ENCODE measurements at regions not wholly inside any gene's neighbourhood (a gene's known extent, or its start where the extent isn't known, plus 50 kb on each side); places are given as distances from the start of the nearest gene placed in this dataset.

DNA sequence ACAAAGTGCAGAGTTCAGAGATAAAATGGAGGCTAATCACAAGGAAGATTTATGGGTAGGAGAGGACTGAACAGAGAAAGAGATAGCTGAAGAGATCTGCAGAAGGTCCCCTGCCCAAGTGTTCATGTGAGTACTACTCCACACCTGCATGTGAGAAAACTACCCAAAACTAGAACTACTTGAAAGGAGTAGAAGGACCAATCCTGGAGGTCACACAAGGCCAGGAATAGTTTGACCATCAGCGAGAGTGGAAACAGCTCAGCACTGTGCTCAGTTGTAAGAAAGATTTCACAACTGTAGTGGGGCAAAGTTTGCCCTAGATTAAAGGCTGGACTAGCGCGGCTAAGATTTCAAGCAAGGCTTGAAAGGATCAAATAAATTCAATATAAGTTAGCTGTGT lies 422.7 kb upstream of the LCORL start:
- BruUV-seq (replicated peaks), result no TSS peak
- no peak overlapping the region for H3K9ac ChIP-seq (replicated peaks; ENCODE audit: extremely low read depth, insufficient read depth, low read length)
- H3K4me2 ChIP-seq (ENCODE audit: insufficient read depth, low read length), result no peak overlapping the region
- H2AFZ ChIP-seq (ENCODE audit: low read depth, low read length), result no peak overlapping the region
- FAIRE-seq, result no peak
- no peaks in the 10 kb centered on the region for H3K4me1 ChIP-seq (ENCODE audit: control insufficient read depth, extremely low read depth, insufficient read depth, low read length)
- H3K36me3 ChIP-seq (ENCODE audit: control insufficient read depth in 2 of 2, extremely low read depth in 1 of 2, insufficient read depth in 2 of 2, low read length in 2 of 2), result no peaks in the 10 kb centered on the region
- no peak overlapping the region for H3K27ac ChIP-seq (ENCODE audit: insufficient read depth, low read depth, low read length)
- H3K4me3 ChIP-seq (replicated peaks in 1 of 3; ENCODE audit: insufficient read depth in 1 of 3, low read depth in 1 of 3, low read length in 3 of 3), result no peak overlapping the region
- TF ChIP-seq, protein P1, sequence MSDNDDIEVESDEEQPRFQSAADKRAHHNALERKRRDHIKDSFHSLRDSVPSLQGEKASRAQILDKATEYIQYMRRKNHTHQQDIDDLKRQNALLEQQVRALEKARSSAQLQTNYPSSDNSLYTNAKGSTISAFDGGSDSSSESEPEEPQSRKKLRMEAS (IDR thresholded peaks at IDR 0.05; ENCODE audit: insufficient read depth, insufficient read length), result no peak
- TF ChIP-seq MYC (IDR thresholded peaks at IDR 0.05; ENCODE audit: low read depth, low read length) (no peak), POLR2AphosphoS5 (IDR thresholded peaks at IDR 0.05; ENCODE audit: insufficient read depth, low read depth, low read length) (no peak), FOS (IDR thresholded peaks at IDR 0.05; ENCODE audit: borderline replicate concordance, insufficient read depth, low read length) (no peak), EZH2 (IDR thresholded peaks at IDR 0.05; ENCODE audit: borderline replicate concordance, low read depth, low read length, severe bottlenecking) (no peak), CTCF (IDR thresholded peaks at IDR 0.05; ENCODE audit: extremely low read depth in 1 of 2, insufficient read depth in 1 of 2, low read depth in 1 of 2, low read length in 2 of 2) (no peak), GATA2 (IDR thresholded peaks at IDR 0.05; ENCODE audit: insufficient read depth, insufficient read length, low read depth, low read length) (no peak), JUN (IDR thresholded peaks at IDR 0.05; ENCODE audit: borderline replicate concordance, insufficient read depth, insufficient read length, low read depth) (no peak), POLR2A (IDR thresholded peaks at IDR 0.05; ENCODE audit: low read depth, low read length) (no peak)
- dilution Hi-C loops (cut with MboI; ENCODE audit: extremely low pct_ligation_motif_present, low sequenced_read_pairs) (no loop called here), intact Hi-C loops (cut with micrococcal nuclease) (no loop called here)
- H3K27me3 ChIP-seq (ENCODE audit: control insufficient read depth in 2 of 2, insufficient read depth in 2 of 2, low read length in 2 of 2), result no peaks in the 10 kb centered on the region
- CTCF ChIA-PET, result no interaction called here
- H3K79me2 ChIP-seq (ENCODE audit: control insufficient read depth, insufficient read depth, low read length), result no peaks in the 10 kb centered on the region
- DNase-seq (ENCODE audit: low read depth, low spot score), result no peak
- H3K9me1 ChIP-seq (replicated peaks; ENCODE audit: control insufficient read depth, extremely low read depth, insufficient read depth, low read length), result no peaks in the 10 kb centered on the region
- no peaks in the 10 kb centered on the region for H4K20me1 ChIP-seq (replicated peaks; ENCODE audit: control insufficient read depth, extremely low read depth, insufficient read depth, low read length)
- POLR2A ChIA-PET, result no interaction called here
- no peaks in the 10 kb centered on the region for H3K9me3 ChIP-seq (replicated peaks; ENCODE audit: control insufficient read depth, insufficient read depth, low read length)

Data from endothelial cell of umbilical vein (primary cell).